ENCODE measurements at regions not wholly inside any gene's neighbourhood (a gene's known extent, or its start where the extent isn't known, plus 50 kb on each side); places are given as distances from the start of the nearest gene placed in this dataset.
"Not testable (repeated sequence)": the region's sequence is repeated elsewhere in the genome, so short reads cannot be mapped to it uniquely, and the experiment has no call there.

DNA sequence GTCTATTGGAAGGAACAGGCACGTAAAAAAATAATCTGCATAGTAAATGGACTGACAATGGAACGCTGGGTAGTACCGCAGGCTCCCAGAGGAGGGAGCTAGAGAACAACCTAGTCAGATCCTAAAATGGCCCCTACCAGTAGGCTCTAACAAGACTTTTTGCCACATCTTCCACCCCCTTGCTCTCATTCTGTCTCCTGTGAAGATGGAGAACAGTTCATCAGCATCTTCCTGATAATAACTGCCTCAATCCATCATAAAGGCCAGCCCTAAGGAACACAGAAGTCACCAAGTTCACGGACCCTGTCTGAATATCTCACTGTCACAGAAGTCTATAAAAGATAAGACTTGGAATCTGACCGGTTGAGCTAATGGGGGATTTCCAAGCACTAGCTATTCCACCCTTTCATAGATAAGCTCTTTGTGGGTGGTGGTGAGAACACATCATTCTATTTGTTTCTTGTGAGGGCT is 133.4 kb downstream of the SLC1A3 start:
- peak; percentile 80 for TF ChIP-seq CTCF (IDR thresholded peaks at IDR 0.05; ENCODE audit: insufficient read depth, low read length, poor library complexity, severe bottlenecking)
- Histone ChIP-seq H3K27me3 (ENCODE audit: control insufficient read depth, insufficient read depth, low read length) (no peaks in the 10 kb centered on the region), H3K4me3 (ENCODE audit: low read depth, low read length) (no peak overlapping the region), H3K36me3 (ENCODE audit: control insufficient read depth, insufficient read depth, low read length) (no peaks in the 10 kb centered on the region)
- DNase-seq (ENCODE audit: low read depth), result peak; percentile 9

DNA sequence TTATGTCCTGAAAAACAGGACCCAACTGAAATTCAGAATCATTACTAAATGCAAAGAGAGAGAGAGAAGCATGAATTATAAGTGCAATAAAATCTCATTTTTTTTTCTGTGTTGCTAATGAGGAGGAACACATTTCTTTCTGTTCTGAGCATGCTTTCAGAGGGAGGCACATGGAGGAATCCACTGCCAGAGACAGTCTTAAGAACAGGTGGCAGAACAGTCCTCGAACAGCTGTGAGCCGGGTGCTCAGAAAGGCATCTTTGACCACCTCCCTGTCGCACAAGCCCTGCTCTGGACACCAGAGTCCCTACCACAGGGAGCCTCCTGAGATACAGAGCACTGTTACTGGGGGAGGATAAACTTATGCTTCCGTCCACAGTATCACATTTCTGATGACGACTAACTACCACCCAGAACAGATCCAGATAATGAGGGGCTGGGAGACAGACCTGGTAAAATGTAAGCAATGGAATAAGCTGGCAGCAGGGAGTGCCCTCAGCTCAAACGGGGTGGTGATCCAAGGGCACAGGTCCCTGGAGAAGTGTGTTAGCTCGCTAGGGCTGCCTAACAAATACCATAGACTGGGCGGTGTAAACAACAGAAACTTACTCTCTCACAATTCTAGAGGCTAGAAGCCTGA is 134.0 kb downstream of the SLC1A3 start:
- Histone ChIP-seq H3K27me3 (ENCODE audit: control insufficient read depth, insufficient read depth, low read length) (peaks cover 2% of the 10 kb centered on the region), H3K4me3 (ENCODE audit: low read depth, low read length) (no peak overlapping the region), H3K36me3 (ENCODE audit: control insufficient read depth, insufficient read depth, low read length) (no peaks in the 10 kb centered on the region)
- no peak for DNase-seq (ENCODE audit: low read depth)
- no peak for TF ChIP-seq CTCF (IDR thresholded peaks at IDR 0.05; ENCODE audit: insufficient read depth, low read length, poor library complexity, severe bottlenecking)

- Histone ChIP-seq H3K36me3 (ENCODE audit: control insufficient read depth, insufficient read depth, low read length) (no peaks in the 10 kb centered on the region), H3K4me3 (ENCODE audit: low read depth, low read length) (no peak overlapping the region), H3K27me3 (ENCODE audit: control insufficient read depth, insufficient read depth, low read length) (peaks cover 6% of the 10 kb centered on the region)
- DNase-seq (ENCODE audit: low read depth), result no peak
- no peak for TF ChIP-seq CTCF (IDR thresholded peaks at IDR 0.05; ENCODE audit: insufficient read depth, low read length, poor library complexity, severe bottlenecking)
These were observed 134.7 kb downstream of the SLC1A3 start for GRCh38 chr5:36741128-36741527.

DNA sequence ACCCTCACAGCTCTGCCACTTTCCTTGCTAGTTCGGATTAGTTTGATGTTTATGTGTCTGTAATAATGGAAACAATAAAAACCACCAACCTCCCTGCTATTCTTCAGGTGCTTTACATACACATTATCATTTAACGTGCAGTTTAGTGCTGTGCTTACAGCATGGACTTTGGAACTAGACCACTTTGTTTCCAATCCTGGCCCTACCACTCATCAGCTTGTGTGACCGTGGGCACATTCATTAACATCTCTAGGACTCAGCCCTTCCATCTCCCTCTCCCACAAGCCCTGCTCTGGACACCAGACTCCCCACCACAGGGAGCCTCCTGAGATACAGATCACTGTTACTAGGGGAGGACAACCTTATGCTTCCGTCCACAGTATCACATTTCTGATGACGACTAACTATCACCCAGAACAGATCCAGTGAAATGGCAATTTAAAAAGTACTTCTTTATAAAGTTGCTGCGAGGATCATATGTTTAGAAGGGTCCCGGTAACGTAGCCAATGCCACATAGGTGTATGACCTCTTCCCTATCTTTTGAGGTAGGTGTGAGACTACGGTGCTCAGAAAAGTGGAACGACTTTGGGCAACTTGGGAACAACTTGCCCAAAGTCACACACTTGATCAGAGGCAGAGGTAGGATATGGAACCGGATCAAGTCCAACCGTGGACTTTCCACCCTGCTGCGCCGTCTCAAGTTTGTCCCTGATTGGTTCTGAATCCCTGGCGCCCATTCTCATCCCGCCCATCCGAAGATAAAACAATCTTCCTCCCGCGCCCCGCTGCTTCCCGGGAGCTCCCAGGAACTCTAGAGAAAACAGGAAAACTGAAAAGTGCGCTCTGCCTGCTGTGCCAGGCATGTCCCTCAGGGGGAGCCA is 132.4 kb upstream of the NIPBL start:
- Histone ChIP-seq H3K27me3 (ENCODE audit: control insufficient read depth, insufficient read depth, low read length) (peaks cover 10% of the 10 kb centered on the region), H3K4me3 (ENCODE audit: low read depth, low read length) (peak overlapping the region; percentile 56), H3K36me3 (ENCODE audit: control insufficient read depth, insufficient read depth, low read length) (no peaks in the 10 kb centered on the region)
- TF ChIP-seq CTCF (IDR thresholded peaks at IDR 0.05; ENCODE audit: insufficient read depth, low read length, poor library complexity, severe bottlenecking), result peak; percentile 66
- peak; percentile 31 for DNase-seq (ENCODE audit: low read depth)

DNA sequence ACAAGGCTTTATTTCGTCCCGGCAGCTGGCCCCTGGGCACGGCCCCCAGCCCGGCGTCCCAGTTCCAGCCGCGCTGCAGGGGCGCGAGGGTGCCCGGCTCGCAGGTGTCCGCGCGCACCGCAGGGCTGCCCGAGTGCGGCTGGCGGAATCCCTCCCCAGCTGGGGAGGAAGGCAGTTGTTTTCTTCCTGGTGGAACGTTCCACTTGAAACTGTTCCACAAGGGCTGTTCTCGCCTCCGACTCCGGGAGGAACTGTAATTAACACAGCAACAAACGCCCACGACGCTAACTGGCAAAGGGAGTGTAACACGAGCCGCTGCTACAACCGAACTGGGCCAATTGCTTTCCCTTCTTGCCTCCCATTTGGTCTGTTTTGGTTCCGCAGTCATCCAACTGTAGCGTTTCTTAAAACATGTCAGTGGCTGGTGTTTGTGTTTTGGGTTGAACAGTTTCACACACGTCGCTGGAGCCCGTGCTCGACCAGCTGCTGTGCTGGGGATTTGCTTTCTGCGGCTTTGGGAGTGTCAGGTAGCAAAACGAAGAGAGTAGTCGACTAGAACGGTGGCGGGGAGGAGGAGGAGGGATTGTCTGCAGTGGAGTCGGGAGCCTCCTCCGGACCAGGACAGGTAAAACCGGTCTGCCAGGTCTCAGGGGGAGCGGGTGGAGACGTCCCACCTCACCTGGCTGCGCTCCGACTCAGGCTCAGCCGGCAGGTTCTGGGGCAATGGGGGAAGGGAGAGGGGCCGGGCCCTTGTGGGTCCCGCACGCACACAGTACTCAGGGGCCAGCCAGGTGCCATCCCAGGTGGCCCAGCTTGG is 131.6 kb upstream of the NIPBL start:
- DNase-seq (ENCODE audit: low read depth), result peak; percentile 49
- Histone ChIP-seq H3K4me3 (ENCODE audit: low read depth, low read length) (peak overlapping the region; percentile 56), H3K27me3 (ENCODE audit: control insufficient read depth, insufficient read depth, low read length) (peaks cover 14% of the 10 kb centered on the region), H3K36me3 (ENCODE audit: control insufficient read depth, insufficient read depth, low read length) (no peaks in the 10 kb centered on the region)
- TF ChIP-seq CTCF (IDR thresholded peaks at IDR 0.05; ENCODE audit: insufficient read depth, low read length, poor library complexity, severe bottlenecking), result no peak

- H3K36me3 ChIP-seq (ENCODE audit: control insufficient read depth, insufficient read depth, low read length); H3K4me3 ChIP-seq (ENCODE audit: low read depth, low read length); DNase-seq (ENCODE audit: low read depth): not testable (repeated sequence)
- peaks cover 14% of the 10 kb centered on the region for H3K27me3 ChIP-seq (ENCODE audit: control insufficient read depth, insufficient read depth, low read length)
These were observed 128.8 kb upstream of the NIPBL start for GRCh38 chr5:36747794-36748193.

All from kidney epithelial cell (primary cell).